ENCODE measurements at regions not wholly inside any gene's neighbourhood (a gene's known extent, or its start where the extent isn't known, plus 50 kb on each side); places are given as distances from the start of the nearest gene placed in this dataset.

DNA sequence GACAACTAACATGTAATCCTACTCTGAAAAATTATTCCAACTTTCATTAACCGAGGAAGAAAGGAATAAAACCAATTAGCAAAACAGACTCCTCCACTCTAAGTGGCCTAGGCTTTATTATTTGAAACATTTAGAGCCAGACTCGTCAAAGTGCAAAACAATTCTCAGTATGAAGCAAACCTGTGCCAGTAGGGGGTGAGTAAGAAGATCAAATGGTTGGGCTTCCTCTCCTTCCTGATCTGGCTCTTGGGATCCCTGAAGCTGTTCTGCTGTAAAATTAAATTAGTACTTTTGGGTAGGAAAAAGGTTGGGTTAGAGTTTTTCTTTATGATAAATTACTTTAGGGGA is 177.6 kb upstream of the MAN1A1 start:
- no peaks in the 10 kb centered on the region for H3K36me3 ChIP-seq (ENCODE audit: low read depth)
- in situ Hi-C loops (cut with MboI) = no loop called here
- DNase-seq = peak; percentile 22
- no peaks in the 10 kb centered on the region for H4K20me1 ChIP-seq (ENCODE audit: insufficient read depth)
- no peaks in the 10 kb centered on the region for H3K27me3 ChIP-seq (replicated peaks; ENCODE audit: insufficient read depth)
- WGBS, 2 experiments (ENCODE audit: low coverage in 1 of 2, low lambda C conversion rate in 2 of 2, missing lambda C conversion rate in 2 of 2) = 9 to 22% methylated on average over 2 of the region's 2 CpGs
- H3K79me2 ChIP-seq (ENCODE audit: insufficient read depth) = no peaks in the 10 kb centered on the region
- H3K9me2 ChIP-seq (ENCODE audit: insufficient read depth) = no peaks in the 10 kb centered on the region
- H3K4me1 ChIP-seq (ENCODE audit: insufficient read depth) = peaks cover 4% of the 10 kb centered on the region; the same call in 1 of the 2 replicates
- H3K9ac ChIP-seq = no peak overlapping the region
- no peak overlapping the region for H3K4me3 ChIP-seq
- H3F3A ChIP-seq (ENCODE audit: insufficient read depth) = no peaks in the 10 kb centered on the region
- H3K27ac ChIP-seq = no peak overlapping the region
- no peak overlapping the region for H3K4me2 ChIP-seq (ENCODE audit: unreplicated experiment)
- no peak for TF ChIP-seq EZH2 (IDR thresholded peaks at IDR 0.05; ENCODE audit: insufficient read depth, poor library complexity, severe bottlenecking)
- no peak for TF ChIP-seq EZH2phosphoT487 (IDR thresholded peaks at IDR 0.05; ENCODE audit: insufficient read depth, low read depth)
- 0 out of 2 replicates have a peak overlapping the region, but pooled peaks have one; percentile 26 for H2AFZ ChIP-seq
- H3K9me3 ChIP-seq (ENCODE audit: low read depth) = no peaks in the 10 kb centered on the region

- Histone ChIP-seq H3K9ac (no peak overlapping the region), H3K9me3 (ENCODE audit: low read depth) (no peaks in the 10 kb centered on the region), H3K4me1 (ENCODE audit: insufficient read depth) (peaks cover 4% of the 10 kb centered on the region; the same call in 1 of the 2 replicates), H3F3A (ENCODE audit: insufficient read depth) (no peaks in the 10 kb centered on the region), H2AFZ (0 out of 2 replicates have a peak overlapping the region, but pooled peaks have one; percentile 26), H3K9me2 (ENCODE audit: insufficient read depth) (no peaks in the 10 kb centered on the region), H3K4me2 (ENCODE audit: unreplicated experiment) (no peak overlapping the region), H4K20me1 (ENCODE audit: insufficient read depth) (no peaks in the 10 kb centered on the region), H3K27me3 (replicated peaks; ENCODE audit: insufficient read depth) (no peaks in the 10 kb centered on the region), H3K4me3 (no peak overlapping the region), H3K79me2 (ENCODE audit: insufficient read depth) (no peaks in the 10 kb centered on the region), H3K36me3 (ENCODE audit: low read depth) (no peaks in the 10 kb centered on the region), H3K27ac (no peak overlapping the region)
- 72 to 73% methylated on average over 7 of the region's 7 CpGs for WGBS, 2 experiments (ENCODE audit: low coverage in 1 of 2, low lambda C conversion rate in 2 of 2, missing lambda C conversion rate in 2 of 2)
- TF ChIP-seq EZH2phosphoT487 (IDR thresholded peaks at IDR 0.05; ENCODE audit: insufficient read depth, low read depth) = no peak
- TF ChIP-seq EZH2 (IDR thresholded peaks at IDR 0.05; ENCODE audit: insufficient read depth, poor library complexity, severe bottlenecking) = no peak
- no peak for DNase-seq
- in situ Hi-C loops (cut with MboI) = no loop called here
These were observed 177.1 kb upstream of the MAN1A1 start for GRCh38 chr6:119526561-119527230.

- peaks cover 7% of the 10 kb centered on the region; the same call in 1 of the 2 replicates for H3K4me1 ChIP-seq (ENCODE audit: insufficient read depth)
- in situ Hi-C loops (cut with MboI) = no loop called here
- H3K36me3 ChIP-seq (ENCODE audit: low read depth) = no peaks in the 10 kb centered on the region
- H3K79me2 ChIP-seq (ENCODE audit: insufficient read depth) = no peaks in the 10 kb centered on the region
- WGBS, 2 experiments (ENCODE audit: low coverage in 1 of 2, low lambda C conversion rate in 2 of 2, missing lambda C conversion rate in 2 of 2) = 71 to 88% methylated on average over 1 of the region's 1 CpG
- no peaks in the 10 kb centered on the region for H3F3A ChIP-seq (ENCODE audit: insufficient read depth)
- no peak overlapping the region for H3K27ac ChIP-seq
- no peaks in the 10 kb centered on the region for H4K20me1 ChIP-seq (ENCODE audit: insufficient read depth)
- TF ChIP-seq EZH2 (IDR thresholded peaks at IDR 0.05; ENCODE audit: insufficient read depth, poor library complexity, severe bottlenecking) = no peak
- TF ChIP-seq EZH2phosphoT487 (IDR thresholded peaks at IDR 0.05; ENCODE audit: insufficient read depth, low read depth) = no peak
- H3K9ac ChIP-seq = no peak overlapping the region
- no peaks in the 10 kb centered on the region for H3K9me3 ChIP-seq (ENCODE audit: low read depth)
- no peak overlapping the region for H2AFZ ChIP-seq
- H3K4me2 ChIP-seq (ENCODE audit: unreplicated experiment) = no peak overlapping the region
- no peak for DNase-seq
- H3K9me2 ChIP-seq (ENCODE audit: insufficient read depth) = no peaks in the 10 kb centered on the region; the same call in 1 of the 2 replicates
- no peaks in the 10 kb centered on the region for H3K27me3 ChIP-seq (replicated peaks; ENCODE audit: insufficient read depth)
- H3K4me3 ChIP-seq = no peak overlapping the region
These were observed 174.8 kb upstream of the MAN1A1 start for GRCh38 chr6:119524410-119524809.

GRCh38 chr6:119523556-119523955 is 174.0 kb upstream of the MAN1A1 start:
- H3K36me3 ChIP-seq (ENCODE audit: low read depth) = no peaks in the 10 kb centered on the region
- no peaks in the 10 kb centered on the region for H3F3A ChIP-seq (ENCODE audit: insufficient read depth)
- no peaks in the 10 kb centered on the region for H3K79me2 ChIP-seq (ENCODE audit: insufficient read depth)
- H3K9ac ChIP-seq = no peak overlapping the region
- no peaks in the 10 kb centered on the region for H3K9me3 ChIP-seq (ENCODE audit: low read depth)
- no peak overlapping the region for H3K4me3 ChIP-seq
- H4K20me1 ChIP-seq (ENCODE audit: insufficient read depth) = no peaks in the 10 kb centered on the region
- H2AFZ ChIP-seq = no peak overlapping the region
- in situ Hi-C loops (cut with MboI) = no loop called here
- DNase-seq = no peak
- no peak overlapping the region for H3K27ac ChIP-seq
- H3K9me2 ChIP-seq (ENCODE audit: insufficient read depth) = no peaks in the 10 kb centered on the region; the same call in 1 of the 2 replicates
- peaks cover 7% of the 10 kb centered on the region; the same call in 1 of the 2 replicates for H3K4me1 ChIP-seq (ENCODE audit: insufficient read depth)
- no peaks in the 10 kb centered on the region for H3K27me3 ChIP-seq (replicated peaks; ENCODE audit: insufficient read depth)
- H3K4me2 ChIP-seq (ENCODE audit: unreplicated experiment) = no peak overlapping the region
- TF ChIP-seq EZH2phosphoT487 (IDR thresholded peaks at IDR 0.05; ENCODE audit: insufficient read depth, low read depth) = no peak
- TF ChIP-seq EZH2 (IDR thresholded peaks at IDR 0.05; ENCODE audit: insufficient read depth, poor library complexity, severe bottlenecking) = no peak
- WGBS, 2 experiments (ENCODE audit: low coverage in 1 of 2, low lambda C conversion rate in 2 of 2, missing lambda C conversion rate in 2 of 2) = 28 to 43% methylated on average over 1 of the region's 1 CpG
